A673 (cell line): ENCODE measurements at regions not wholly inside any gene's neighbourhood (a gene's known extent, or its start where the extent isn't known, plus 50 kb on each side); places are given as distances from the start of the nearest gene placed in this dataset.

Source experiments
- EZH2 ChIP-seq: fragments of 200-600 bp; sonication (generic); IDR thresholded peaks from 2 replicates; pipeline ENCODE4 v1.6.1; 2017; ENCODE audit warnings: borderline replicate concordance, low read depth, mild to moderate bottlenecking, mixed read lengths, antibody characterized with exemption, low read length; ENCODE audit not compliant: poor library complexity, severe bottlenecking
- TF ChIP-seq, protein P1 (sequence below): fragments of 300-800, 200-600 bp; sonication (generic); conservative IDR thresholded peaks from 2 replicates; pipeline ENCODE4 v1.5.1; 2017; ENCODE audit warnings: low read depth, mild to moderate bottlenecking, antibody characterized with exemption, low read length, moderate library complexity, mixed read lengths

DNA sequence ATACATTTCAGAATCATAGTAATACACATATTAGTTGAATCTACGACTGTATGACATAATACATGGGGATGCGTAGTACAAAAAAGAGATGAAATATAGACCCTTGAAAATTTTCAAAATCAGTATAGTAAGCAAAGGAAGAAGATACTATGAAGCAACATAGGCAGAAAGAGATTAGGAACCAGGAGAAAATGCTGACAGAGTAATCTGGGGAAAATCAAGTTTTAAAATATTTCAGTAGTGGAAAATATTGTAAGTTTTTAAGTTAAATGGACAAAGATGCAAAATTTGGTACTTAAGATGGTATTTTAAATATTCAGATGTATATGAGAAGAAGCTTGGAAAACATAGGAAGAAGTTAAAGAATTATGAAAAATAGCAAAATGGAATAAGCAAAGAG, 915.6 kb upstream of the LRFN5 start:
- TF ChIP-seq, protein P1, sequence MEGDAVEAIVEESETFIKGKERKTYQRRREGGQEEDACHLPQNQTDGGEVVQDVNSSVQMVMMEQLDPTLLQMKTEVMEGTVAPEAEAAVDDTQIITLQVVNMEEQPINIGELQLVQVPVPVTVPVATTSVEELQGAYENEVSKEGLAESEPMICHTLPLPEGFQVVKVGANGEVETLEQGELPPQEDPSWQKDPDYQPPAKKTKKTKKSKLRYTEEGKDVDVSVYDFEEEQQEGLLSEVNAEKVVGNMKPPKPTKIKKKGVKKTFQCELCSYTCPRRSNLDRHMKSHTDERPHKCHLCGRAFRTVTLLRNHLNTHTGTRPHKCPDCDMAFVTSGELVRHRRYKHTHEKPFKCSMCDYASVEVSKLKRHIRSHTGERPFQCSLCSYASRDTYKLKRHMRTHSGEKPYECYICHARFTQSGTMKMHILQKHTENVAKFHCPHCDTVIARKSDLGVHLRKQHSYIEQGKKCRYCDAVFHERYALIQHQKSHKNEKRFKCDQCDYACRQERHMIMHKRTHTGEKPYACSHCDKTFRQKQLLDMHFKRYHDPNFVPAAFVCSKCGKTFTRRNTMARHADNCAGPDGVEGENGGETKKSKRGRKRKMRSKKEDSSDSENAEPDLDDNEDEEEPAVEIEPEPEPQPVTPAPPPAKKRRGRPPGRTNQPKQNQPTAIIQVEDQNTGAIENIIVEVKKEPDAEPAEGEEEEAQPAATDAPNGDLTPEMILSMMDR, result no peak
- TF ChIP-seq EZH2, result no peak
